T1000 (cell line): ENCODE measurements at regions not wholly inside any gene's neighbourhood (a gene's known extent, or its start where the extent isn't known, plus 50 kb on each side); places are given as distances from the start of the nearest gene placed in this dataset.

Experiments
- DNase-seq: peaks from one replicate; lab custom pipeline; 2025; ENCODE audit warnings: mixed read lengths; lab: John Stamatoyannopoulos, UW

DNA sequence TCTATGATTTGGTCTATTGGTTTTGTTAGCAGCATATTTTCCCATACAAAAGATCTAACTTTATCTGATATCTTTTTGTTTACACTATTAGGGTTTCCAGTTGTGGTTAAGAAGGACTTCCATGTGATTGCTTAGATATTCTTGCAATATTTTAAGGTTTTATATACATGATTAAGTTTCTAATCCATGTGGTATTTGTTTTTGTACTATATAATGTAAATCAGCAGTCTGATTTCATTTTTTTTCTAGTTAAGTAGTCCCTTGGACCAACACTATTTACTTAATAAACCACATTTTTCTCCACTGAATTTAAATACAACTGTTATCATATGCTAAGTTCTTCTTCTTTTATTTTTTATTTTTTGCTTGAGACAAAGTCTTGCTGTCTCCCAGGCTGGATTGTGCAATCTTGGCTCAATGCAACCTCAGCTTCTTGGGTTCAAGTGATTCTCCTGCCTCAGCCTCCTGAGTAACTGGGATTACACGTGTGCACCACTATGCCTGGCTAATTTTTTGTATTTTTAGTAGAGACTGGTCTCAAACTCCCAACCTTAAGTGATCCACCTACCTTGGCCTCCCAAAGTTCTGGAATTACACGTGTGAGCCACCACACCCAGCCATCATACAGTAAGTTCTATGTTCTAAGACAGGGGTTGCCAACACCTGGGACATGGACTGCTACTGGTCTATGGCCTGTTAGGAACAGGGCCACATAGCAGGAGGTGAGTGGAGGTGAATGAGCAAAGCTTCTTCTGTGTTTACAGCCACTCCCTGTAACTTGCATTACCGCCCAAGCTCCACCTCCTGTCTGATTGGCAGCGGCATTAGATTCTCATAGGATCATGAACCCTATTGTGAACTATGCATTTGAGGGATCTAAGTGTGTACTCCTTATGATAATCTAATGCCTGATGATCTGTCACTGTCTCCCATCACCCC, 58.5 kb upstream of the RAB27B start:
- DNase-seq = no peak

DNA sequence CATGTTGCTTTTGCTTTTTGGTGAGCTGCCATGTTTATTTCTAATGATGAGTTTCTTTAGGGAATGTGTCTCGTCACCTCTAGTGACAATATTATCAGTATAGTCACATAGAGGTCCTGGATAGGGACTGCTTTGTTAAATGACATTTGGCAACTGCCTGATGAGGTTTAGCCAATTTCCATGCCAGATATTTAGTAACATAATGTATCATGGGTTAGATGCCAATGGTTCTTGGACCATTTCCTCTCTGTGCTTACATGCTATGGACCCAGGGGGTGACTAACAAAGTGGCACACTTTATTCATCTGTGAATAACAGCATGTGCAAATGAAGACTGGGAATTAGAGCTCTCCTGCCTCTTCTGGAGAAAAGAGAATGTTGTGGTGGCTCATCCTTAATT, 56.2 kb upstream of the RAB27B start:
- no peak for DNase-seq

DNA sequence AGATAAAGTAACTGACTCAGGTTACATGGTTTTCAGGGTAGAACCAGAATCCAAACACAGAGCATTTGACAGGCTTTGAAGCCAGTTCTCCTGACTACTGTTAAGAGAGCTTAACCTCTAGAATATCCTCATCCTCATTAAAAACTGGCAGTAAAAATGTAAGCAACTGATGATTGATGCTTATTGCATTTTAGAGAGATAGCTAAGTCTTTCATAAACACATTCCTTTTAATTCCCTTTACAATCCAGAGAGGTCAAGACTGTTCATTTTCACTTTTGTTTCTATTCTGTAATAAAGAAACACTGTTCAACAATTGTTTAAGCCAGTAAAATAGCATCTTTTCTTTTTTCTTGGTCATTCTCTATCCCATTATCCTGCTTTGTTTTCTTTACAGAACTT, 53.9 kb upstream of the RAB27B start:
- no peak for DNase-seq

DNA sequence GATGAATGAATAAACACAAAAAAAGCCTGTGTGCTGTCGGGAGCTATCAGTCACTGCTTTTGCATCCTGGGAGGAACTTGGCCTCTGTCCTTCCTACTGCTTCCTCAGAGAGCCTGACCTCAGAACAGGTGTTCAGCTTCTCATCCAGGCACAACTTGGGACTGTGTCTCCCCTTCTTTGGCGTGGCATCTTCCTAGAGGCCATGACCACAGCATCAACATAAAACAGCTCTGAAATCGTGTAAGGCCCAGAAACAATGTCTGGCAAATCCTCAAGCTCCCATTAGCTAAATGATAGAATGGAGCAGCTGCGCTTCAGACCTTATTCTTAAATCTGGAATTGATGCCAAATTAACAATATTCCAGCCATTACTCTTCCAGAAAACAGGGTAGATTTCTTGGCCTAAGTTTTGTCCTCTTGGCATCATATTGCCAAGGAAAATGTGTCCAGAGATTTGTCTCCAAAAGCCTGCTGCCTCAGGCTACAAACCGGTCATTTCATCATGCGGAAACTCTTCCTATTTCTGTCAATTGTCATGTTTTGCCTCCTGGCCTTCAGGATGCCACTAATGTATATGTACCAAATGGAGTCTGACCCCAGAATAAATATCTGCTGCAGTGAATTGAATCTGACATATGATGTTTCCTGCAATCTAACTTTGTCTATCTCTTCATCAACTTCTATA, 53.2 kb upstream of the RAB27B start:
- no peak for DNase-seq

DNA sequence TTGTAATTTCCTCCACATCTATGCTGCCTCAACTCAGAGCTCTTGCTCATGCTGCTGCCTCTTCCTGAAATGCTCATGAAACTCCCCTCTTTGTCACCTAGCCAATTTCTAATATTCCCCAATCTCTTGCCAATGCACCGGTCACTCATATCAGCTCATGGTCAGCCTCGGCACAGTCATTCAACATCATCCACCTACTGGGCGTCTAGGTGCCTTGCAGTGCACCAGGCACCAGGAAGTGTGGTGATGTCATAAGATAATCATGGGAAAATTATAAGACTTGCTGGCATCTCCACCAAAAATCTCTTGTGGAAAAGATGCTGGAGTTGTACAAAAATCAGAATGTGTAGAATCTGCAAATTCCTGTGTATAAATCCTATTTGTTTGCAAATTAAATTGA, 52.6 kb upstream of the RAB27B start:
- DNase-seq = peak; percentile 8

DNA sequence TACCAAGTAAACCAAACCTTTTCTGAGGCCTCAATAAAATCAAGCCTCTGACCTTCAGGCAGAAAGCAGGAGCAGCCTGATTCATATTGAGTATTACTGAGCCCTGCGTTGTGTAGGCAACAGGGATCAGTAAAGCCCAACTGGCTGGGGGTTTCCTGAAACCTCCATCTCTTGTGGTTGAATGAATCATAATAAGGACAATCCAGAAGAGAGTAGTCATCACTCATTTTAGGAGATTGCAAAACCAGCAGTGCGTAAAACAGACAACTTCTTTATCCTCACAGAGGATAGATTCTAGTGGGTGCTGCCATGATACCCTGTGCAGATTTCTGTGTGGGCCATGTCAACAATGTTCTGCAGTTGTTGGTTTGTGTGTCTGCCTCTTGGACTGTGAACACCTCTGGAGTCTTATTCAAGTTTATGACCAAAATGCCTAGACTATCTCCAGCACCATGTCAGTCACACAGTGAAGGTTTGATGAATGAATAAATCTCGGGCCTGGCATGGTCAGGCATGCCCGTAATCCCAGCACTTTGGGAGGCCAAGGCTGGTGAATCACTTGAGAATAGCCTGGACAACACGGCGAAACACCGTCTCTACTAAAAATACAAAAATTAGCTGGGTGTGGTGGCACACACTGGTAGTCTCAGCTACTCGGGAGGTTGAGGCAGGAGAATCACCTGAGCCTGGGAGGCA, 51.8 kb upstream of the RAB27B start:
- DNase-seq = peak; percentile 58

DNA sequence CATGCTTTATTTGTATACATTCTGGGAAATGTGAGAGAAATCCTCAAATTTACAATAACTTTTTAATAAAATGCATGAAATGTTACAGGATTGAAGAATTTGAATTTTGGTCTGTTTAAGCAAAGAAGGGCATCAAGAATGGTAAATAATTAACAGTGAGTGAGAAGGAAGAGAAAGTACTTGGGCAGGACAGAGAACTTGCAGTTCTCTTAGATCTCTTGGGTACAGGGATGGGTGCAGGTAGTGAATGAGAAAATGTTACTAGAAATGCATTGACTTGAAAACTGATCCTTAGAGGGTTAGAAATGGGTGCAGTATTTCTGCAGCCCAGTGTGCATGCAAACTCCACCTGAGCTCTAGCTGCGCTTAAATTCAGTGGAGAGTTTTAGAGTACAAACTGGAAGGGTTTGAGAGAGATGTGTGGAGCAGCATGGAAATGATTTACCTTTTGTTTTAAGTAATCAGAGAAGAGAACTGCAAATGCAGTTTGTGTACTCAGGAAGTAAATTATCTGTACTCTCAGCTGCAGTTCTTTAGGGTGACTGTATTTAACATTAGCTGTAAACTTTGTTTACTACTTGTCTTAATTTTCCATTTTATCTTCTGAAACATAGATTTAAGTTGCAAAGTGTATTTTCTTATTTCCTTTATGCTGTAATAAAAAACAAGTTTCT, 51.0 kb upstream of the RAB27B start:
- DNase-seq = no peak

DNA sequence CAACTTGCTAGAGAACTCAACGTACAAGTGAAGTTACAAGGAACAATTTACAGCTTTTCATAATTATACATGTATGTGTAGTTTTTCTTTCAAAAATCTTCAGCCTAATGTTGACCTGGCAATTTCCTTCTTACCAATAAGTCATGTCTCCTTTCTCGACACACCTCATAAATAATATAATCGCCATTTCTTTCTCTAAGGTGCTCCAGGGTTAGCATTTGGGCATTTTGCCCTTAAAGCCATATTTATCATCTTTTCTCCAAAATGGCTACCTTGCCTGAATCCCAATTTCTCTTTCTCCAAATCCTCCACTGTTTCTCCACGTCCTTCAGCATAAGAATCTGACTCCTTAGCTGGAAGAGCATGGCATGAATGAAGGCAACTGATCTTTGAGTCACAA, 50.3 kb upstream of the RAB27B start:
- no peak for DNase-seq
